IPS-20b (cell line): ENCODE measurements at regions not wholly inside any gene's neighbourhood (a gene's known extent, or its start where the extent isn't known, plus 50 kb on each side); places are given as distances from the start of the nearest gene placed in this dataset.
"Not testable (repeated sequence)": the region's sequence is repeated elsewhere in the genome, so short reads cannot be mapped to it uniquely, and the experiment has no call there.

Experiments used
- H3K27ac ChIP-seq: one replicate; pipeline ENCODE4 v1.5.1; 2013; ENCODE audit warnings: low read length
- H3K27me3 ChIP-seq: 2 replicates; pipeline ENCODE4 v1.6.1; 2013; ENCODE audit warnings: mild to moderate bottlenecking, low read length, inconsistent platforms; ENCODE audit not compliant: insufficient read depth
- H3K36me3 ChIP-seq: 2 replicates; pipeline ENCODE4 v1.6.1; 2013; ENCODE audit warnings: low read depth, mild to moderate bottlenecking, inconsistent platforms, low read length, moderate library complexity; ENCODE audit not compliant: insufficient read depth
- H3K4me1 ChIP-seq: 2 replicates; pipeline ENCODE4 v1.6.1; 2013; ENCODE audit warnings: mild to moderate bottlenecking, control low read depth, inconsistent platforms, low read length, moderate library complexity; ENCODE audit not compliant: insufficient read depth
- H3K4me3 ChIP-seq: 2 replicates; pipeline ENCODE4 v1.5.1; 2013; ENCODE audit warnings: mild to moderate bottlenecking, low read length, inconsistent platforms
- H3K9ac ChIP-seq: 2 replicates; pipeline ENCODE4 v1.6.1; 2013; ENCODE audit warnings: low read depth, mild to moderate bottlenecking, inconsistent platforms, low read length, moderate library complexity
- H3K9me3 ChIP-seq: 2 replicates; pipeline ENCODE4 v1.6.1; 2013; ENCODE audit warnings: mild to moderate bottlenecking, low read depth, low read length, inconsistent platforms; ENCODE audit not compliant: insufficient read depth

- H3K9me3 ChIP-seq, result no peaks in the 10 kb centered on the region; the same call in 1 of the 2 replicates
- no peaks in the 10 kb centered on the region for H3K36me3 ChIP-seq
- peaks cover 45% of the 10 kb centered on the region for H3K27me3 ChIP-seq
- no peak overlapping the region for H3K27ac ChIP-seq
- H3K4me1 ChIP-seq, result peaks cover 6% of the 10 kb centered on the region; the same call in 1 of the 2 replicates
- H3K4me3 ChIP-seq, result no peak overlapping the region
- no peak overlapping the region for H3K9ac ChIP-seq
These were observed 142.6 kb downstream of the CDH26 start for GRCh38 chr20:60100780-60101179.

- H3K9me3 ChIP-seq, result no peaks in the 10 kb centered on the region; the same call in 1 of the 2 replicates
- no peak overlapping the region for H3K27ac ChIP-seq
- peaks cover 51% of the 10 kb centered on the region for H3K27me3 ChIP-seq
- H3K9ac ChIP-seq, result no peak overlapping the region
- H3K4me3 ChIP-seq, result no peak overlapping the region
- no peaks in the 10 kb centered on the region for H3K36me3 ChIP-seq
- H3K4me1 ChIP-seq, result peaks cover 6% of the 10 kb centered on the region; the same call in 1 of the 2 replicates
These were observed 143.1 kb downstream of the CDH26 start for GRCh38 chr20:60101201-60101890.

GRCh38 chr20:60101891-60102281, 143.7 kb downstream of the CDH26 start:
- Histone ChIP-seq H3K4me1 (peaks cover 6% of the 10 kb centered on the region; the same call in 1 of the 2 replicates), H3K27ac (no peak overlapping the region), H3K36me3 (no peaks in the 10 kb centered on the region), H3K27me3 (peaks cover 56% of the 10 kb centered on the region), H3K9ac (no peak overlapping the region), H3K4me3 (no peak overlapping the region), H3K9me3 (no peaks in the 10 kb centered on the region; the same call in 1 of the 2 replicates)

GRCh38 chr20:60102665-60103210, 144.5 kb downstream of the CDH26 start:
- Histone ChIP-seq H3K9ac (no peak overlapping the region), H3K9me3 (no peaks in the 10 kb centered on the region; the same call in 1 of the 2 replicates), H3K4me3 (no peak overlapping the region), H3K27me3 (peaks cover 65% of the 10 kb centered on the region), H3K36me3 (no peaks in the 10 kb centered on the region), H3K4me1 (peaks cover 6% of the 10 kb centered on the region; the same call in 1 of the 2 replicates), H3K27ac (no peak overlapping the region)

GRCh38 chr20:60104993-60105803, 147.0 kb downstream of the CDH26 start:
- Histone ChIP-seq H3K9me3 (no peaks in the 10 kb centered on the region), H3K4me1 (peaks cover 6% of the 10 kb centered on the region; the same call in 1 of the 2 replicates), H3K27me3 (peaks cover 73% of the 10 kb centered on the region), H3K36me3 (no peaks in the 10 kb centered on the region), H3K4me3 (no peak overlapping the region), H3K9ac (no peak overlapping the region), H3K27ac (no peak overlapping the region)

GRCh38 chr20:60106186-60106585, 148.0 kb downstream of the CDH26 start:
- H3K9me3 ChIP-seq, H3K27ac ChIP-seq, H3K4me1 ChIP-seq, H3K36me3 ChIP-seq, H3K9ac ChIP-seq, H3K4me3 ChIP-seq: not testable (repeated sequence)
- peaks cover 72% of the 10 kb centered on the region for H3K27me3 ChIP-seq

- H3K36me3 ChIP-seq, result no peaks in the 10 kb centered on the region
- H3K27ac ChIP-seq, result no peak overlapping the region
- no peaks in the 10 kb centered on the region for H3K9me3 ChIP-seq
- peaks cover 6% of the 10 kb centered on the region; the same call in 1 of the 2 replicates for H3K4me1 ChIP-seq
- H3K4me3 ChIP-seq, result no peak overlapping the region
- no peak overlapping the region for H3K9ac ChIP-seq
- peaks cover 56% of the 10 kb centered on the region for H3K27me3 ChIP-seq
These were observed 149.6 kb downstream of the CDH26 start for GRCh38 chr20:60107621-60108390.

GRCh38 chr20:60108397-60108796, 150.2 kb downstream of the CDH26 start:
- Histone ChIP-seq H3K4me3 (no peak overlapping the region), H3K9ac (no peak overlapping the region), H3K36me3 (no peaks in the 10 kb centered on the region), H3K4me1 (peaks cover 6% of the 10 kb centered on the region; the same call in 1 of the 2 replicates), H3K9me3 (no peaks in the 10 kb centered on the region), H3K27ac (no peak overlapping the region), H3K27me3 (peaks cover 50% of the 10 kb centered on the region)

- H3K4me1 ChIP-seq, result no peaks in the 10 kb centered on the region
- H3K27ac ChIP-seq, result no peak overlapping the region
- H3K9ac ChIP-seq, result no peak overlapping the region
- H3K36me3 ChIP-seq, result no peaks in the 10 kb centered on the region
- H3K4me3 ChIP-seq, result no peak overlapping the region
- no peaks in the 10 kb centered on the region for H3K9me3 ChIP-seq
- H3K27me3 ChIP-seq, result peaks cover 11% of the 10 kb centered on the region
These were observed 155.0 kb downstream of the CDH26 start for GRCh38 chr20:60113024-60113724.

GRCh38 chr20:60113771-60114170, 155.5 kb downstream of the CDH26 start:
- H3K36me3 ChIP-seq, result no peaks in the 10 kb centered on the region

GRCh38 chr20:60115451-60115850, 157.2 kb downstream of the CDH26 start:
- Histone ChIP-seq H3K9ac (no peak overlapping the region), H3K4me3 (no peak overlapping the region), H3K36me3 (no peaks in the 10 kb centered on the region), H3K9me3 (no peaks in the 10 kb centered on the region), H3K27ac (no peak overlapping the region), H3K27me3 (peaks cover 12% of the 10 kb centered on the region; the same call in 1 of the 2 replicates), H3K4me1 (no peaks in the 10 kb centered on the region)

More at GRCh38 chr20:60113771-60114170, 155.5 kb downstream of the CDH26 start:
- peaks cover 11% of the 10 kb centered on the region for H3K27me3 ChIP-seq
- no peak overlapping the region for H3K4me3 ChIP-seq
- H3K27ac ChIP-seq, result no peak overlapping the region
- H3K9me3 ChIP-seq, result no peaks in the 10 kb centered on the region
- H3K4me1 ChIP-seq, result no peaks in the 10 kb centered on the region
- H3K9ac ChIP-seq, result no peak overlapping the region
